Fibroblast of villous mesenchyme (primary cell): ENCODE measurements at regions not wholly inside any gene's neighbourhood (a gene's known extent, or its start where the extent isn't known, plus 50 kb on each side); places are given as distances from the start of the nearest gene placed in this dataset.
"Not testable (repeated sequence)": the region's sequence is repeated elsewhere in the genome, so short reads cannot be mapped to it uniquely, and the experiment has no call there.

Source experiments
- DNase-seq: peaks from one replicate; pipeline ENCODE4 v3.0.0-alpha.2; 2010; ENCODE audit warnings: low read depth
- H3K4me3 ChIP-seq: 2 replicates; pipeline ENCODE4 v1.5.1; 2011; ENCODE audit warnings: low read depth, mild to moderate bottlenecking, low read length
- CTCF ChIP-seq: IDR thresholded peaks from 2 replicates; pipeline ENCODE4 v1.5.1; 2012; ENCODE audit warnings: low read depth, mild to moderate bottlenecking, low read length; ENCODE audit not compliant: insufficient read depth

- TF ChIP-seq CTCF: no peak
- no peak overlapping the region for H3K4me3 ChIP-seq
- DNase-seq: no peak
Measured at GRCh38 chr2:21233194-21233593, 109.4 kb downstream of the TDRD15 start.

- H3K4me3 ChIP-seq: no peak overlapping the region
- DNase-seq: no peak
- no peak for TF ChIP-seq CTCF
Measured at GRCh38 chr2:21234001-21234400, 110.2 kb downstream of the TDRD15 start.

- TF ChIP-seq CTCF: no peak
- no peak for DNase-seq
- H3K4me3 ChIP-seq: no peak overlapping the region
Measured at GRCh38 chr2:21234464-21235120, 110.8 kb downstream of the TDRD15 start.

- H3K4me3 ChIP-seq, DNase-seq: not testable (repeated sequence)
Measured at GRCh38 chr2:21239749-21240148, 116.0 kb downstream of the TDRD15 start.

- H3K4me3 ChIP-seq: no peak overlapping the region
- no peak for DNase-seq
- no peak for TF ChIP-seq CTCF
Measured at GRCh38 chr2:21244161-21244560, 120.4 kb downstream of the TDRD15 start.

- DNase-seq: no peak
- no peak overlapping the region for H3K4me3 ChIP-seq
- TF ChIP-seq CTCF: no peak
Measured at GRCh38 chr2:21245565-21245964, 121.8 kb downstream of the TDRD15 start.

GRCh38 chr2:21249367-21249766 is 125.6 kb downstream of the TDRD15 start:
- DNase-seq: no peak
- no peak overlapping the region for H3K4me3 ChIP-seq
- TF ChIP-seq CTCF: no peak
